OCI-LY1 (cell line): ENCODE measurements at regions not wholly inside any gene's neighbourhood (a gene's known extent, or its start where the extent isn't known, plus 50 kb on each side); places are given as distances from the start of the nearest gene placed in this dataset.

Experiments
- H2AFZ ChIP-seq: fragments of 200-600 bp; sonication (generic), shearing (Covaris generic); 2 replicates; pipeline ENCODE4 v1.6.0; 2014; ENCODE audit warnings: antibody characterized with exemption, mild to moderate bottlenecking, low read length
- H3F3A ChIP-seq: fragments of 200-600 bp; sonication (generic), shearing (Covaris generic); 2 replicates; pipeline ENCODE4 v1.6.0; 2014; ENCODE audit warnings: mild to moderate bottlenecking, antibody characterized with exemption, low read length, moderate library complexity; ENCODE audit not compliant: insufficient read depth
- H3K27ac ChIP-seq: fragments of 200-600 bp; sonication (generic); 2 replicates; pipeline ENCODE4 v1.5.1; 2014; ENCODE audit warnings: low read length, mixed run types, mild to moderate bottlenecking, low read depth; ENCODE audit not compliant: poor library complexity, severe bottlenecking
- H3K27me3 ChIP-seq: fragments of 200-600 bp; sonication (generic); 2 replicates; pipeline ENCODE4 v1.6.0; 2014; ENCODE audit warnings: antibody characterized with exemption, mild to moderate bottlenecking, low read length, moderate library complexity; ENCODE audit not compliant: insufficient read depth
- H3K36me3 ChIP-seq: fragments of 200-600 bp; sonication (generic); 2 replicates; pipeline ENCODE4 v1.6.1; 2014; ENCODE audit warnings: mild to moderate bottlenecking, antibody characterized with exemption, low read length, moderate library complexity, mixed read lengths; ENCODE audit not compliant: insufficient read depth
- H3K4me1 ChIP-seq: fragments of 200-600 bp; sonication (generic); 2 replicates; pipeline ENCODE4 v1.5.1; 2014; ENCODE audit warnings: mild to moderate bottlenecking, low read length, moderate library complexity; ENCODE audit not compliant: insufficient read depth, severe bottlenecking
- H3K4me2 ChIP-seq: fragments of 200-600 bp; sonication (generic), shearing (Covaris generic); 2 replicates; pipeline ENCODE4 v1.6.1; 2014; ENCODE audit warnings: low read length
- H3K4me3 ChIP-seq: fragments of 200-600 bp; sonication (generic); 2 replicates; pipeline ENCODE4 v1.5.1; 2014; ENCODE audit warnings: low read length, low read depth, mild to moderate bottlenecking, mixed read lengths; ENCODE audit not compliant: poor library complexity, severe bottlenecking
- H3K79me2 ChIP-seq: fragments of 200-600 bp; shearing (Covaris generic); 2 replicates; pipeline ENCODE4 v1.6.1; 2016; ENCODE audit warnings: mixed run types, low read length, mixed read lengths; ENCODE audit not compliant: insufficient read depth
- H3K9ac ChIP-seq: fragments of 200-600 bp; sonication (generic), shearing (Covaris generic); 2 replicates; pipeline ENCODE4 v1.6.1; 2014; ENCODE audit warnings: mild to moderate bottlenecking, low read length, mixed read lengths
- H3K9me2 ChIP-seq: fragments of 200-600 bp; sonication (generic), shearing (Covaris generic); 2 replicates; pipeline ENCODE4 v1.6.1; 2014; ENCODE audit warnings: low read depth, mild to moderate bottlenecking, low read length, mixed read lengths
- H3K9me3 ChIP-seq: fragments of 200-600 bp; shearing (Covaris generic); 2 replicates; pipeline ENCODE4 v1.6.1; 2014; ENCODE audit warnings: low read length, mixed read lengths
- H4K20me1 ChIP-seq: fragments of 200-600 bp; sonication (generic), shearing (Covaris generic); 2 replicates; pipeline ENCODE4 v1.6.0; 2016; ENCODE audit warnings: mild to moderate bottlenecking, low read length; ENCODE audit not compliant: insufficient read depth
- EZH2 ChIP-seq: fragments of 200-600 bp; sonication (generic), shearing (Covaris generic); IDR thresholded peaks from 2 replicates; pipeline ENCODE4 v1.8.0; 2017; ENCODE audit warnings: borderline replicate concordance, mixed run types, mild to moderate bottlenecking, antibody characterized with exemption, low read length, moderate library complexity, mixed read lengths
- TF ChIP-seq, protein P1 (sequence below): fragments of 200-600 bp; sonication (generic), shearing (Covaris generic); IDR thresholded peaks from 2 replicates; pipeline ENCODE4 v1.5.1; 2017; ENCODE audit warnings: mild to moderate bottlenecking, antibody characterized with exemption, low read length, moderate library complexity, mixed read lengths

DNA sequence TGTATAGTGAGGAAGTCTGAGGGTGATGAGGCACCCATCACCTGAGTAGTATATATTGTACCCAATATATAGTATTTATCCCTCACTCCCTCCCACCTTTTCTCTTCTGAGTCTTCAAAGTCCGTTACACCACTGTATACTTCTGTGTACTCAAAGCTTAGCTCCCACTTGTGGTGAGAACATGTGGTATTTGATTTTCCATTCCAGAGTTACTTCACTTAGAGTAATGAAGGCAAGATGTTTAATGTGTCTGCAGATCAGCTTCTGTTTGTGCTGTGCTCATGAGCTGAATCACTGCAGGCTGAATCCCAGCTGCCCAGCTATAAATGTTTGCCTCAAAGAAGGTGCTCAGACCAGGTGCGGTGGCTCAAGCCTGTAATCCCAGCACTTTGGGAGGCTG is 139.3 kb upstream of the FOXA2 start:
- Histone ChIP-seq H3K9ac (no peak overlapping the region), H3K9me2 (no peaks in the 10 kb centered on the region), H3K4me1 (no peaks in the 10 kb centered on the region), H3K4me2 (no peak overlapping the region), H3K4me3 (no peak overlapping the region), H4K20me1 (no peaks in the 10 kb centered on the region), H3K36me3 (no peaks in the 10 kb centered on the region), H2AFZ (no peak overlapping the region), H3K79me2 (no peaks in the 10 kb centered on the region), H3K9me3 (no peaks in the 10 kb centered on the region), H3K27ac (no peak overlapping the region), H3K27me3 (no peaks in the 10 kb centered on the region), H3F3A (no peaks in the 10 kb centered on the region)
- TF ChIP-seq EZH2, result no peak
- TF ChIP-seq, protein P1, sequence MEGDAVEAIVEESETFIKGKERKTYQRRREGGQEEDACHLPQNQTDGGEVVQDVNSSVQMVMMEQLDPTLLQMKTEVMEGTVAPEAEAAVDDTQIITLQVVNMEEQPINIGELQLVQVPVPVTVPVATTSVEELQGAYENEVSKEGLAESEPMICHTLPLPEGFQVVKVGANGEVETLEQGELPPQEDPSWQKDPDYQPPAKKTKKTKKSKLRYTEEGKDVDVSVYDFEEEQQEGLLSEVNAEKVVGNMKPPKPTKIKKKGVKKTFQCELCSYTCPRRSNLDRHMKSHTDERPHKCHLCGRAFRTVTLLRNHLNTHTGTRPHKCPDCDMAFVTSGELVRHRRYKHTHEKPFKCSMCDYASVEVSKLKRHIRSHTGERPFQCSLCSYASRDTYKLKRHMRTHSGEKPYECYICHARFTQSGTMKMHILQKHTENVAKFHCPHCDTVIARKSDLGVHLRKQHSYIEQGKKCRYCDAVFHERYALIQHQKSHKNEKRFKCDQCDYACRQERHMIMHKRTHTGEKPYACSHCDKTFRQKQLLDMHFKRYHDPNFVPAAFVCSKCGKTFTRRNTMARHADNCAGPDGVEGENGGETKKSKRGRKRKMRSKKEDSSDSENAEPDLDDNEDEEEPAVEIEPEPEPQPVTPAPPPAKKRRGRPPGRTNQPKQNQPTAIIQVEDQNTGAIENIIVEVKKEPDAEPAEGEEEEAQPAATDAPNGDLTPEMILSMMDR, result no peak

DNA sequence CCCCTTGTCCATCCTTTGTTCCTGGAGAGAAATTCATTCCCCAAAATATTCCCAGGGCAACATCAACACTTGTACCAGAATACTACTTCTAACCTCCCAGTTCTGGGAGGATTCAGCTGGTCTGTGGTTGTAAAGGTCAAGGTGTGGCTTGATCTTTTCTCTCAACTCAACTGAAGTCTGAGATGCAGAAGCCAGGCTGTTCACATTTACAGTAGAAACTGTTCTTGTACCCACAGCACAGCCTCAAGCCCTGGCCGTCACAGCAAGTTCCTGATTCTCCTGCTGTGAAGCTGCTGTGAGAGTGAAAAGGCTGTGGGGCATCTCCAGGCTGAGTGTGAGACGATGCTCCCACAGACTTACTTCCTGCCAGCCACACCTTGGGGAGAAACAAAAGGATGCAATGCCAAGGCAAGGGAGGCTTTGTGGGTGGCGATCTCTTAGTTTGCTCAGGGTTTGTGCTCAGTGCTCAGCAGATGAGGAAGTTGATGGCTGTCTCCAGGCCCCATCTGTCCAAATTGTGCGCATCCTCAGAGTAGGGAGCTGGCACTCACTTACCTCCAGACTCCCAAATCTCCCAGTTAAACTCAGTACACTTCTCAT is 143.9 kb upstream of the FOXA2 start:
- H3K9me3 ChIP-seq, result no peaks in the 10 kb centered on the region
- H3K36me3 ChIP-seq, result no peaks in the 10 kb centered on the region
- H3K4me2 ChIP-seq, result no peak overlapping the region
- no peaks in the 10 kb centered on the region for H3K9me2 ChIP-seq
- H3F3A ChIP-seq, result no peaks in the 10 kb centered on the region
- no peaks in the 10 kb centered on the region for H3K79me2 ChIP-seq
- H3K4me3 ChIP-seq, result no peak overlapping the region
- no peak overlapping the region for H2AFZ ChIP-seq
- no peaks in the 10 kb centered on the region for H4K20me1 ChIP-seq
- H3K27ac ChIP-seq, result no peak overlapping the region
- TF ChIP-seq, protein P1, result no peak
- no peak overlapping the region for H3K9ac ChIP-seq
- no peaks in the 10 kb centered on the region for H3K27me3 ChIP-seq
- H3K4me1 ChIP-seq, result no peaks in the 10 kb centered on the region

DNA sequence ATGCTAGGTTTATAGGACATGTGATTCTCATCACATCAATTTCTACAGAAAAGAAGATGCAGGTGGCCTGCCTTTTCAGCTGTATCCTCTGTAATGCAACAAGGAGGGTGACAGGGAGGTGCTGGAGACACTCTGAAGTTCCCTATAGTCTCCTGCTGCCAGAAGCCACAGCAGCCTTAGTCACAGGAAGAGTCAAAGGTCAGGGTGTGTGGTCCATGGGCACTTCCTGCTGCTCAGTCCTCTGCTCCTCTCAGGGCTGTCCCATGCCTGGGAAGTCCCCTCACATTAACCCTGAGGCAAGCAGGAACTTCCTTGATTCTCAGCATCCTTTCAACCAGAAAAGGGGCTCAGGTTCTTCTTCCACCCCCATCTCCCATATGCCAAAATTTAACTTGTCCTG is 144.8 kb upstream of the FOXA2 start:
- Histone ChIP-seq H3K79me2 (no peaks in the 10 kb centered on the region), H3K9me3 (no peaks in the 10 kb centered on the region), H3F3A (no peaks in the 10 kb centered on the region), H3K4me2 (no peak overlapping the region), H3K4me3 (no peak overlapping the region), H2AFZ (no peak overlapping the region), H3K4me1 (no peaks in the 10 kb centered on the region), H3K9ac (no peak overlapping the region), H3K36me3 (no peaks in the 10 kb centered on the region), H3K9me2 (no peaks in the 10 kb centered on the region), H3K27ac (no peak overlapping the region), H4K20me1 (no peaks in the 10 kb centered on the region), H3K27me3 (no peaks in the 10 kb centered on the region)
- no peak for TF ChIP-seq EZH2
- TF ChIP-seq, protein P1, result no peak
